Esophagus squamous epithelium (tissue), 5 donors: ENCODE measurements at regions not wholly inside any gene's neighbourhood (a gene's known extent, or its start where the extent isn't known, plus 50 kb on each side); places are given as distances from the start of the nearest gene placed in this dataset.

Source experiments
- DNase-seq: peaks from one replicate; lab custom pipeline; 2025; lab: John Stamatoyannopoulos, UW
- H3K27ac ChIP-seq, 4 donors: fragments of 200-600 bp; sonication (generic); one replicate each; pipeline ENCODE4 v1.5.1; 2016 to 2019; ENCODE audit warnings: mild to moderate bottlenecking in 1 of 4
- H3K27me3 ChIP-seq, 4 donors: fragments of 200-600 bp; sonication (generic); 1 replicate in 3 of 4; 2 replicates in 1 of 4; pipeline versions ENCODE4 v1.5.1 to v1.6.0; 2017 to 2021; ENCODE audit warnings: antibody characterized with exemption in 1 of 4
- H3K36me3 ChIP-seq, 3 donors: fragments of 200-600 bp; sonication (generic); one replicate each; pipeline ENCODE4 v1.5.1; 2016 to 2019
- H3K4me1 ChIP-seq, 3 donors: fragments of 200-600 bp; sonication (generic); one replicate each; pipeline ENCODE4 v1.5.1; 2017 to 2019
- H3K4me3 ChIP-seq, 4 donors: fragments of 200-600 bp; sonication (generic); 1 replicate in 3 of 4; 2 replicates in 1 of 4; pipeline ENCODE4 v1.5.1; 2016 to 2019; ENCODE audit warnings: mild to moderate bottlenecking in 2 of 4, moderate library complexity in 1 of 4
- H3K9me3 ChIP-seq, 3 donors: fragments of 200-600 bp; sonication (generic); one replicate each; pipeline ENCODE4 v1.5.1; 2016 to 2019
- CTCF ChIP-seq, 6 experiments: fragments of 450-650 bp in 4 of 6; fragments of 200-600 bp in 2 of 6; sonication (generic) in 2 of 6; IDR thresholded peaks; one replicate each; pipeline ENCODE4 v1.5.1; 2016 to 2019; ENCODE audit warnings: antibody characterized with exemption in 6 of 6, mild to moderate bottlenecking in 4 of 6, moderate library complexity in 4 of 6
- POLR2A ChIP-seq, 4 donors: fragments of 450-650 bp; IDR thresholded peaks; one replicate each; pipeline ENCODE4 v1.6.1; 2017; ENCODE audit warnings: antibody characterized with exemption in 4 of 4, mild to moderate bottlenecking in 4 of 4, moderate library complexity in 3 of 4
- WGBS, 2 donors: methylation state at CpG; one replicate each; pipeline ENCODE4 v1.1.5; 2018; 5-methylcytosine and 5-hydroxymethylcytosine counted together
- intact Hi-C: fragments of 100-400 bp; cut with DNase I; formaldehyde crosslinking; loops from one replicate; pipeline ENCODE4 v1.15.0; 2022
- donor health status: DM: yes; HTN: yes; CAD: no.

GRCh38 chr10:88091490-88092061 is 228.2 kb downstream of the PTEN start:
- Histone ChIP-seq H3K36me3 (no peaks in the 10 kb centered on the region), H3K27me3 (no peaks in the 10 kb centered on the region), H3K9me3 (no peaks in the 10 kb centered on the region), H3K4me1 (peaks cover 7 to 79% (median 22%) of the 10 kb centered on the region in 3 donors), H3K4me3 (no peak overlapping the region), H3K27ac (peak overlapping the region in 2 of 4 donors; percentile 17 to 45)
- 27 to 28% methylated on average over 4 of the region's 4 CpGs for WGBS, 2 donors
- peak; percentile 8 for DNase-seq
- intact Hi-C loops: no loop called here
- no peak for TF ChIP-seq CTCF (IDR thresholded peaks at IDR 0.05)
- TF ChIP-seq POLR2A (IDR thresholded peaks at IDR 0.05): no peak

GRCh38 chr10:88092265-88092664 is 228.8 kb downstream of the PTEN start:
- intact Hi-C loops: no loop called here
- Histone ChIP-seq H3K27me3 (no peaks in the 10 kb centered on the region), H3K27ac (no peak overlapping the region), H3K9me3 (no peaks in the 10 kb centered on the region), H3K4me1 (peaks cover 7 to 72% (median 22%) of the 10 kb centered on the region in 3 donors), H3K36me3 (no peaks in the 10 kb centered on the region), H3K4me3 (no peak overlapping the region)
- TF ChIP-seq CTCF (IDR thresholded peaks at IDR 0.05) (no peak), POLR2A (IDR thresholded peaks at IDR 0.05) (no peak)
- 89% methylated on average over 4 of the region's 4 CpGs for WGBS, 2 donors
- DNase-seq: no peak

- H3K4me1 ChIP-seq: peaks cover 7 to 65% (median 20%) of the 10 kb centered on the region in 3 donors
- intact Hi-C loops: no loop called here
- TF ChIP-seq POLR2A (IDR thresholded peaks at IDR 0.05) (no peak), CTCF (IDR thresholded peaks at IDR 0.05) (no peak)
- H3K9me3 ChIP-seq: no peaks in the 10 kb centered on the region
- H3K27ac ChIP-seq: no peak overlapping the region
- H3K27me3 ChIP-seq: no peaks in the 10 kb centered on the region
- no peaks in the 10 kb centered on the region for H3K36me3 ChIP-seq
- no peak for DNase-seq
- WGBS, 2 donors: 80 to 87% methylated on average over 5 of the region's 5 CpGs
- H3K4me3 ChIP-seq: no peak overlapping the region
Observed at GRCh38 chr10:88092973-88093372, 229.5 kb downstream of the PTEN start.

GRCh38 chr10:88094795-88095194 is 231.4 kb downstream of the PTEN start:
- Histone ChIP-seq H3K27me3 (no peaks in the 10 kb centered on the region), H3K36me3 (no peaks in the 10 kb centered on the region), H3K4me1 (peaks cover 2 to 47% (median 16%) of the 10 kb centered on the region in 3 donors), H3K4me3 (no peak overlapping the region), H3K27ac (peak overlapping the region in 1 of 4 donors; percentile 14), H3K9me3 (no peaks in the 10 kb centered on the region)
- DNase-seq: no peak
- intact Hi-C loops: no loop called here
- 92 to 100% methylated on average over 1 of the region's 1 CpG for WGBS, 2 donors
- TF ChIP-seq POLR2A (IDR thresholded peaks at IDR 0.05) (no peak), CTCF (IDR thresholded peaks at IDR 0.05) (no peak)

- TF ChIP-seq CTCF (IDR thresholded peaks at IDR 0.05): no peak
- no peak for TF ChIP-seq POLR2A (IDR thresholded peaks at IDR 0.05)
- no peaks in the 10 kb centered on the region for H3K36me3 ChIP-seq
- DNase-seq: no peak
- H3K27me3 ChIP-seq: no peaks in the 10 kb centered on the region
- H3K9me3 ChIP-seq: no peaks in the 10 kb centered on the region
- H3K4me3 ChIP-seq: no peak overlapping the region
- 32 to 39% methylated on average over 5 of the region's 5 CpGs for WGBS, 2 donors
- peaks cover 0 to 42% (median 16%) of the 10 kb centered on the region in 3 donors for H3K4me1 ChIP-seq
- intact Hi-C loops: no loop called here
- H3K27ac ChIP-seq: peak overlapping the region in 2 of 4 donors; percentile 14 to 25
Observed at GRCh38 chr10:88095223-88095721, 231.8 kb downstream of the PTEN start.
